ENCODE measurements at regions not wholly inside any gene's neighbourhood (a gene's known extent, or its start where the extent isn't known, plus 50 kb on each side); places are given as distances from the start of the nearest gene placed in this dataset.

DNA sequence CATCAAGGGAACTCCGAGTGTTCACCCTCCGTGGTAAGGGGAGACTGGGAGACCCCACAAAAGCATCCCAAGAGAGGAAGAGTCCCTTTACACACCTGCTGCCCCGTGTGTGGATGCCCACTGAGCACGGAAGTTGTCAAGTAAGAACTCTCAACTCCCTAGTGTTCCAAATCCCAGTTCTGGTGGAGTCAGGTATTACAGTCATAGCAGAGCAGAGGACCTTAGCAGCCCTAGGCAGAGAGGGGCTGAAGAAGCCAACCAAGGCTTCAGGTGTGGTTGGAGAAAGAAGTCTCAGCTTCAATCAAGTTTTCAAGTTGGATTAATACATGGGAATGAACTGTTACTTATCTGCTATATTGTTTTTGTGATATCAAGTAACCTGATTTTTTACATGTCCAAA lies 512.5 kb downstream of the RNF144A start:
- no peaks in the 10 kb centered on the region for H3K79me2 ChIP-seq (ENCODE audit: control insufficient read depth, insufficient read depth, low read length)
- ATAC-seq, result peak; percentile 40; the same call in 1 of the 3 replicates
- H3K4me2 ChIP-seq (ENCODE audit: insufficient read depth, low read length), result no peak overlapping the region
- H3K4me1 ChIP-seq (replicated peaks in 1 of 2; ENCODE audit: control insufficient read depth in 2 of 2, insufficient read depth in 2 of 2, low read length in 2 of 2), result peaks cover 0 to 7% of the 10 kb centered on the region in 2 experiments; a peak in 1 of 5 replicates
- H4K20me1 ChIP-seq (replicated peaks; ENCODE audit: control insufficient read depth, insufficient read depth, low read length), result no peaks in the 10 kb centered on the region; the same call in 1 of the 2 replicates
- H2AFZ ChIP-seq (ENCODE audit: low read depth, low read length), result no peak overlapping the region
- TF ChIP-seq, protein P1, sequence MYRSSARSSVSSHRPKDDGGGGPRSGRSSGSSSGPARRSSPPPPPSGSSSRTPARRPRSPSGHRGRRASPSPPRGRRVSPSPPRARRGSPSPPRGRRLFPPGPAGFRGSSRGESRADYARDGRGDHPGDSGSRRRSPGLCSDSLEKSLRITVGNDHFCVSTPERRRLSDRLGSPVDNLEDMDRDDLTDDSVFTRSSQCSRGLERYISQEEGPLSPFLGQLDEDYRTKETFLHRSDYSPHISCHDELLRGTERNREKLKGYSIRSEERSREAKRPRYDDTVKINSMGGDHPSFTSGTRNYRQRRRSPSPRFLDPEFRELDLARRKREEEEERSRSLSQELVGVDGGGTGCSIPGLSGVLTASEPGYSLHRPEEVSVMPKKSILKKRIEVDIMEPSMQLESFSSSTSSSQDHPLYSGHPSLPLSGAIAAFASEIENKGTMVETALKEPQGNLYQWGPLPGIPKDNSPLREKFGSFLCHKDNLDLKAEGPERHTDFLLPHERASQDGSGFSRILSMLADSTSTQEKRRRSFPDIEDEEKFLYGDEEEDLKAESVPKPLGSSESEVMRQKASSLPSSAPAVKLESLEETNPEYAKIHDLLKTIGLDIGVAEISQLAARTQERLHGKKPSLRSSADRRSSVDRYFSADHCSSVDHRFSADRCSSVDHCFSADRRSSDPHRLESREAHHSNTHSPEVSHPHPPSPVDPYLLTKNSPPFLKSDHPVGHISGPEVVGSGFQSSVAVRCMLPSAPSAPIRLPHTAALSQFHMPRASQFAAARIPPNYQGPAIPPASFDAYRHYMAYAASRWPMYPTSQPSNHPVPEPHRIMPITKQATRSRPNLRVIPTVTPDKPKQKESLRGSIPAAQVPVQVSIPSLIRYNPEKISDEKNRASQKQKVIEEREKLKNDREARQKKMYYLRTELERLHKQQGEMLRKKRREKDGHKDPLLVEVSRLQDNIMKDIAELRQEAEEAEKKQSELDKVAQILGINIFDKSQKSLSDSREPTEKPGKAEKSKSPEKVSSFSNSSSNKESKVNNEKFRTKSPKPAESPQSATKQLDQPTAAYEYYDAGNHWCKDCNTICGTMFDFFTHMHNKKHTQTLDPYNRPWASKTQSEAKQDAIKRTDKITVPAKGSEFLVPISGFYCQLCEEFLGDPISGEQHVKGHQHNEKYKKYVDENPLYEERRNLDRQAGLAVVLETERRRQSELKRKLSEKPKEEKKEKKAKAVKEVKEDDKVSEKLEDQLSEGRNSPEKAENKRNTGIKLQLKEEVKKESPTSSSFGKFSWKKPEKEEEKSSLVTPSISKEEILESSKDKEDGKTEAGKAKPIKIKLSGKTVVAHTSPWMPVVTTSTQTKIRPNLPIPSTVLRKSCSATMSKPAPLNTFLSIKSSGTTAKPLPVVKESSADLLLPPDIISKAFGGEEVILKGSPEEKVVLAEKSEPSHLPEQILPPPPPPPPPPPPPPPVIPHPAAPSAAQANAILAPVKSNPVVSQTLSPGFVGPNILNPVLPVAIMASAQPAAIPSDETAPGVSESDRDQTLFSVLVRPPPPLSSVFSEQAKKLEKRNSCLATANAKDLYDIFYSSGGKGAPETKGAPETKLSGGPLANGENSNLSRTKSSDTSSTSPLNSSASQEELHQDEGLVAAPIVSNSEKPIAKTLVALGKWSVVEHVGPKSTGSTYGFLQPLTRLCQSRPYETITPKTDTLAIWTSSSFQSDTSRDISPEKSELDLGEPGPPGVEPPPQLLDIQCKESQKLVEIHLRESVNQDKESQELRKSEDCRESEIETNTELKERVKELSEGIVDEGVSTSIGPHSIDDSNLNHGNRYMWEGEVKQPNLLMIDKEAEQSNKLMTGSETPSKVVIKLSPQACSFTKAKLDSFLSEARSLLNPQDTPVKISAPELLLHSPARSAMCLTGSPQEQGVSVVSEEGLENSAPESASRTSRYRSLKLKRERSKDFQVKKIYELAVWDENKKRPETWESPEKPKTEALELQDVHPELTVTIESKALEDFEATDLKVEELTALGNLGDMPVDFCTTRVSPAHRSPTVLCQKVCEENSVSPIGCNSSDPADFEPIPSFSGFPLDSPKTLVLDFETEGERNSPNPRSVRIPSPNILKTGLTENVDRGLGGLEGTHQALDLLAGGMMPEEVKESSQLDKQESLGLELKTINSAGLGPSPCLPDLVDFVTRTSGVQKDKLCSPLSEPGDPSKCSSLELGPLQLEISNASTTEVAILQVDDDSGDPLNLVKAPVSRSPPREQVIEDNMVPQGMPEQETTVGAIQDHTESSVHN (IDR thresholded peaks at IDR 0.05; ENCODE audit: borderline replicate concordance in 1 of 2, low read depth in 1 of 2), result no peak
- no peak for TF ChIP-seq TAF9B (IDR thresholded peaks at IDR 0.05; ENCODE audit: partially characterized antibody)
- no peak for TF ChIP-seq PHF21A (IDR thresholded peaks at IDR 0.05; ENCODE audit: borderline replicate concordance, low read depth)
- TF ChIP-seq, protein P2, sequence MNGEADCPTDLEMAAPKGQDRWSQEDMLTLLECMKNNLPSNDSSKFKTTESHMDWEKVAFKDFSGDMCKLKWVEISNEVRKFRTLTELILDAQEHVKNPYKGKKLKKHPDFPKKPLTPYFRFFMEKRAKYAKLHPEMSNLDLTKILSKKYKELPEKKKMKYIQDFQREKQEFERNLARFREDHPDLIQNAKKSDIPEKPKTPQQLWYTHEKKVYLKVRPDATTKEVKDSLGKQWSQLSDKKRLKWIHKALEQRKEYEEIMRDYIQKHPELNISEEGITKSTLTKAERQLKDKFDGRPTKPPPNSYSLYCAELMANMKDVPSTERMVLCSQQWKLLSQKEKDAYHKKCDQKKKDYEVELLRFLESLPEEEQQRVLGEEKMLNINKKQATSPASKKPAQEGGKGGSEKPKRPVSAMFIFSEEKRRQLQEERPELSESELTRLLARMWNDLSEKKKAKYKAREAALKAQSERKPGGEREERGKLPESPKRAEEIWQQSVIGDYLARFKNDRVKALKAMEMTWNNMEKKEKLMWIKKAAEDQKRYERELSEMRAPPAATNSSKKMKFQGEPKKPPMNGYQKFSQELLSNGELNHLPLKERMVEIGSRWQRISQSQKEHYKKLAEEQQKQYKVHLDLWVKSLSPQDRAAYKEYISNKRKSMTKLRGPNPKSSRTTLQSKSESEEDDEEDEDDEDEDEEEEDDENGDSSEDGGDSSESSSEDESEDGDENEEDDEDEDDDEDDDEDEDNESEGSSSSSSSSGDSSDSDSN (IDR thresholded peaks at IDR 0.05; ENCODE audit: borderline replicate concordance in 1 of 2, low read depth in 2 of 2, low read length in 2 of 2), result no peak
- TF ChIP-seq HOXB6 (CRISPR knock-in tag; IDR thresholded peaks at IDR 0.05; ENCODE audit: borderline replicate concordance), result no peak
- TF ChIP-seq ZC3H4 (CRISPR knock-in tag; IDR thresholded peaks at IDR 0.05; ENCODE audit: borderline replicate concordance), result no peak
- TF ChIP-seq PHB2 (IDR thresholded peaks at IDR 0.05; ENCODE audit: low read depth), result no peak
- intact Hi-C loops (cut with micrococcal nuclease) (no loop called here), in situ Hi-C loops (cut with MboI) (loop anchor here (10.0 kb wide), 1 partner anchor 1255 kb away; the partner anchor contains the start of gene ID2)
- H3K27ac ChIP-seq (ENCODE audit: extremely low read depth, low read depth, low read length), result no peak overlapping the region
- H3K9ac ChIP-seq (ENCODE audit: insufficient read depth in 1 of 2, low read depth in 2 of 2, low read length in 2 of 2), result no peak overlapping the region
- WGBS (ENCODE audit: insufficient coverage, low coverage, missing lambda C conversion rate), result 2% methylated on average over 4 of the region's 4 CpGs
- no peak for FAIRE-seq
- no peaks in the 10 kb centered on the region for H3K36me3 ChIP-seq (ENCODE audit: control insufficient read depth, insufficient read depth, low read length)
- POLR2A ChIA-PET, result no interaction called here
- BruUV-seq (replicated peaks), result no TSS peak
- H3K9me3 ChIP-seq (replicated peaks; ENCODE audit: control insufficient read depth, insufficient read depth, low read depth, low read length), result no peaks in the 10 kb centered on the region
- peak in 1 of 4 experiments; percentile 10 for DNase-seq (ENCODE audit: extremely low read depth in 1 of 4, low spot score in 3 of 4)
- H3K9me1 ChIP-seq (ENCODE audit: control insufficient read depth, insufficient read depth, low read length), result no peaks in the 10 kb centered on the region
- CTCF ChIA-PET (ENCODE audit: low intra/inter-chr PET ratio), result no interaction called here
- no peak overlapping the region for H3K4me3 ChIP-seq
- H3K27me3 ChIP-seq (ENCODE audit: control insufficient read depth in 2 of 2, insufficient read depth in 2 of 2, low read length in 2 of 2), result peaks cover 0 to 17% of the 10 kb centered on the region in 2 experiments; a peak in 1 of 5 replicates

All from K562 (cell line).